ENCODE measurements at regions not wholly inside any gene's neighbourhood (a gene's known extent, or its start where the extent isn't known, plus 50 kb on each side); places are given as distances from the start of the nearest gene placed in this dataset.
"Not testable (repeated sequence)": the region's sequence is repeated elsewhere in the genome, so short reads cannot be mapped to it uniquely, and the experiment has no call there.

DNA sequence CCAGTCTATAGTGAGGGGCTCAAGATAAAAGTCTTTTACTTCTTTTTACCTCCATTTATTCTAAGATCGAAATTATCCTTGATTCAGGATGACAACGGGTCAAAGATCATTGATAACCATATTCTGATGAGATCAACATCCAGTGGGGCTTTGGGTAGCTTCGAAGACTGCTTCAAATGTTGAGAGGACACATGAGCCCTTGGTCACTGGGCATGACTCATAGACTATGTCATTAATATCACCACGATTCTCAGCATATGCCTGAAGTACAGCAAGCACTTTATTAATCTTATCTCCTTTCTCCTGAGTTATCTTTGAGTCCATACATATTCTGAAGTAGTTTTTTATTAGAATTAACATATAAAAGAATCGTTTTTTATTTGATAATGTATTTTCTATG is 117.1 kb upstream of the DAB2 start:
- no peaks in the 10 kb centered on the region for H3K36me3 Mint-ChIP-seq (ENCODE audit: insufficient read depth)
- no peak overlapping the region for H3K4me3 Mint-ChIP-seq
- no peaks in the 10 kb centered on the region for H3K9me3 Mint-ChIP-seq
- H3K27me3 Mint-ChIP-seq (ENCODE audit: low read depth), result peaks cover 14% of the 10 kb centered on the region
- no peak for ATAC-seq
- DNase-seq, result no peak
- H3K4me1 Mint-ChIP-seq (ENCODE audit: low read depth), result no peaks in the 10 kb centered on the region

DNA sequence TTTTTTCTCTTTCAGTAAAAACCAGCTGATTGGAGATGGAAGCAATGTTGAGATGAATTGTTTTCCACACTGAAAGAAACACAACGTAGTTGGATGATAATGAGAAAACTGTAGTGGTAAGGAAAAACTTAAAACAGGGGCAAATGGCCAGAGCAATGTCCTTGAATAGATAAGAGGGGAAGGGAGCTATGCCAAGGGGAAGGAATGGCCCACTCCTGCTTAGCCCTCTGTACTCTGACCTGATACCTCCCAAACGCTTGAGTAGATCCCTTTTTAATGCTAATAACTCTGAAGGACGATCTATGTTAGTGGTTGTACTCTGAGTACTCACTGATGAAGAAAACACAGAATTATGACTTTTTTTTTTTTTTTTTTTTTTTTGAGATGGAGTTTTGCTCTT is 114.7 kb upstream of the DAB2 start:
- no peaks in the 10 kb centered on the region for H3K4me1 Mint-ChIP-seq (ENCODE audit: low read depth)
- H3K36me3 Mint-ChIP-seq (ENCODE audit: insufficient read depth), result no peaks in the 10 kb centered on the region
- no peak for DNase-seq
- ATAC-seq, result no peak
- no peak overlapping the region for H3K4me3 Mint-ChIP-seq
- no peaks in the 10 kb centered on the region for H3K9me3 Mint-ChIP-seq
- H3K27me3 Mint-ChIP-seq (ENCODE audit: low read depth), result peaks cover 25% of the 10 kb centered on the region

DNA sequence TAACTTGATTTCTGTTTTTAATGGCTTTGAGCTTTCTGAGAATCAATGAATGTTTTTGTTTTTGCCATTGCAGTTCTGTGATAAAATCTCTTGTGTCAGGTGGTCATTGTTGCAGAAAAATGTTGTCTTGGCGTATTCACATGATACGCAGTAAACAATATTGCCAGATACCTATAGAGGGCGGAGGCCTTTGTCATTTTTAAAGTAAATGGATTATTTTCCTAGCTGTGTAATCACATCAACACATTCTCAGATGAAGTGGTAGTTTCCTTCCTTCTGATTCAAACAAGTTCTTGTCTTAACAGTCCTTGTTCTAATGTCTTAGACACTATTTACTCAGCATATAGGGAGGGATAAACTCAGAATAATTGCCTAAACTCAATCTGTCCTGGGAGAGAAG is 109.9 kb upstream of the DAB2 start:
- H3K4me3 Mint-ChIP-seq, result no peak overlapping the region
- no peak for ATAC-seq

DNA sequence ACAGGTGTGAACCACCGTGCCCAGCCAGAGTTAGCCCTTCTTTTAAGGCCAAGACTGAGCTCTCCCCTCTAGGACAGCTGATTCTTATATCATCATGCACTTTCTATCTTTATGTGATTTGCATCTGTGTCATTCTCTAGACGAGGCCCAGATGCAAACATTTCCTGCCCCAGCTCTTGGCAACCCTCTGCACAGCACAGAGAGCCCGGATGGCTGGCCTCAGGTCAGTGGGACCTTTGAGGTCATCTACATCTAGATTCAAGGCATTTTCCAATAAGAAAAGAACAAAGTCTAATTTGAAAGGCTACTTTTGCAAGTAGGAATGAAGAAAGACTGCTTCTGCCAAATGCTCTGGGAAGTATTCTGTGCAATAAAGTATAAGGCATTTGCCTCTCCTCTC is 109.0 kb upstream of the DAB2 start:
- H3K27me3 Mint-ChIP-seq (ENCODE audit: low read depth), result peaks cover 34% of the 10 kb centered on the region
- H3K4me1 Mint-ChIP-seq (ENCODE audit: low read depth), result no peaks in the 10 kb centered on the region

More for the DNA sequence above, 109.9 kb upstream of the DAB2 start:
- DNase-seq, result no peak
- no peaks in the 10 kb centered on the region for H3K36me3 Mint-ChIP-seq (ENCODE audit: insufficient read depth)
- no peaks in the 10 kb centered on the region for H3K9me3 Mint-ChIP-seq
- no peaks in the 10 kb centered on the region for H3K4me1 Mint-ChIP-seq (ENCODE audit: low read depth)
- peaks cover 34% of the 10 kb centered on the region for H3K27me3 Mint-ChIP-seq (ENCODE audit: low read depth)

GRCh38 chr5:39532511-39532910 is 107.7 kb upstream of the DAB2 start:
- no peaks in the 10 kb centered on the region for H3K4me1 Mint-ChIP-seq (ENCODE audit: low read depth)
- no peaks in the 10 kb centered on the region for H3K9me3 Mint-ChIP-seq
- ATAC-seq (no peak), DNase-seq (no peak)
- no peaks in the 10 kb centered on the region for H3K36me3 Mint-ChIP-seq (ENCODE audit: insufficient read depth)
- H3K27me3 Mint-ChIP-seq (ENCODE audit: low read depth), result peaks cover 29% of the 10 kb centered on the region
- no peak overlapping the region for H3K4me3 Mint-ChIP-seq

More for the DNA sequence above, 109.0 kb upstream of the DAB2 start:
- ATAC-seq, result no peak
- no peaks in the 10 kb centered on the region for H3K36me3 Mint-ChIP-seq (ENCODE audit: insufficient read depth)
- H3K9me3 Mint-ChIP-seq, result no peaks in the 10 kb centered on the region
- H3K4me3 Mint-ChIP-seq, result no peak overlapping the region
- DNase-seq, result no peak

DNA sequence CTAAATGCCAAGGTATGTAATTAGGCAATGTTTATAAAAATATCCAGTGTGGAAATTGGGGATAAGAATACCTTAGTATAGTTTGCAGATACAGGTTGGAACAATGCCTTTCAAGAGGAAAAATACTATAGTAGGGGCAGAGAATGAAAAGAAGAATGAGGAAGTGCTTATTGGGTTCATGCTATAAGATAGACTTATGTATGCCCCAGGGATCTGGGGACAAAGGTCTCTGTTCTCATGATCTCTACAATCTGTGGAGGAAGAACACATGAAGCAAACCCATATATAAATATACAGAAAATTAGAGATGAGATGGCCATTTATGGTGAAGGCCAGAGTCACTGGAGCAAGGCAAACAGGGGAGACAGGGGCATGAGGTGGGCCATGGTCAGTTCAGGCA is 106.5 kb upstream of the DAB2 start:
- DNase-seq, result no peak
- no peaks in the 10 kb centered on the region for H3K4me1 Mint-ChIP-seq (ENCODE audit: low read depth)
- H3K27me3 Mint-ChIP-seq (ENCODE audit: low read depth), result peaks cover 29% of the 10 kb centered on the region
- H3K4me3 Mint-ChIP-seq, result no peak overlapping the region
- H3K36me3 Mint-ChIP-seq (ENCODE audit: insufficient read depth), result no peaks in the 10 kb centered on the region
- no peaks in the 10 kb centered on the region for H3K9me3 Mint-ChIP-seq
- ATAC-seq, result no peak

DNA sequence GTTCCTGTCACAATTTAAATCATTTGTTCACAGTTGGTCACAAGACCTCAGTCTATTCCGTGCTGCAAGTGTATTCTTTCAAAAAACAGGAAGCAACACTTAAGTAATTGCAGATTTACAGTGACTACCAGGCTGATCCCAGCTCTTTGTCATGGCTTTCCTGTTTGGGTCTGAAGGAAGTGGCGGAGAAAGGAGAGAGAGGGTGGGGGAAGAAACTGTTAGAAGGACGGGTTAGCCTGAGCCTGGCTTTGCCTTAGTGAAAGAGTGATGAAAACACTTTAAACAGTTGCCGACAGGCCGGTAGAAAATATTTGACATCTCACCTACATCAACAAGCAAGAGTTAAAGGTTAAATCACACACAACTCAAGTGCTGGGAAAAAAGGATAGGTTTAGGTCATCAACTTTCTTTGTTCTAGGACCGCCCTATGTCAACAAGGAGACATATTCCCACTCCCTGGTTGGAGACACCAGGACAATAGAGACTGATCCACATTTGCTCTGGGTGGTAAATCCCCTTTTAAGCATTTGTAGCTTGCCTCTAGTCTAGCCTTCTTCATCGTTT is 102.2 kb upstream of the DAB2 start:
- Mint-ChIP-seq H3K4me1 (ENCODE audit: low read depth) (no peaks in the 10 kb centered on the region), H3K27me3 (ENCODE audit: low read depth) (peaks cover 21% of the 10 kb centered on the region), H3K36me3 (ENCODE audit: insufficient read depth) (no peaks in the 10 kb centered on the region), H3K4me3 (no peak overlapping the region), H3K9me3 (no peaks in the 10 kb centered on the region)
- DNase-seq, result no peak
- ATAC-seq, result no peak

- not testable (repeated sequence) for ATAC-seq; H3K4me3 Mint-ChIP-seq; H3K9me3 Mint-ChIP-seq; H3K4me1 Mint-ChIP-seq (ENCODE audit: low read depth); H3K36me3 Mint-ChIP-seq (ENCODE audit: insufficient read depth); DNase-seq
- peaks cover 13% of the 10 kb centered on the region for H3K27me3 Mint-ChIP-seq (ENCODE audit: low read depth)
These were observed 101.0 kb upstream of the DAB2 start for GRCh38 chr5:39525781-39526180.

- H3K36me3 Mint-ChIP-seq (ENCODE audit: insufficient read depth), result no peaks in the 10 kb centered on the region
- no peaks in the 10 kb centered on the region for H3K4me1 Mint-ChIP-seq (ENCODE audit: low read depth)
- DNase-seq, result no peak
- H3K27me3 Mint-ChIP-seq (ENCODE audit: low read depth), result peaks cover 12% of the 10 kb centered on the region
- peaks cover 4% of the 10 kb centered on the region for H3K9me3 Mint-ChIP-seq
- no peak overlapping the region for H3K4me3 Mint-ChIP-seq
- no peak for ATAC-seq
These were observed 100.5 kb upstream of the DAB2 start for GRCh38 chr5:39525271-39525670.

DNA sequence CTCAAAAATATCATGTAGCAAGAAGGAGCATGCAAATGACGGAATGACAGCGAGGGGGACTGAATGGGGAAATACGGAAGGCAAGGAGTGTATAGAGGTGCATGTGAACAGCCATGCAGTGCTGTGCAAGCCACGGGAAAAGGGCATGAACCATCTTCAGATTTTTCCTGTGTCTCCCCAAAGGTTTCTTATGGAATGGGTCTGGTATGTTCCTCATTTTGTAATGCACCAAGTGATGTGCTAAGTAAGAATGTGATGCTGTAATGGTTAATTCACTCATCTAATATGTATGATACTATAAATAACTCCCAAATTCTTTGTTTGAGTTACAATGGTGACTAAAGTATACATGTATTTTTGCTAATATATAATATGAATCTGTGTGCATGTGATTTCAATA is 99.0 kb upstream of the DAB2 start:
- no peak for ATAC-seq
- Mint-ChIP-seq H3K36me3 (ENCODE audit: insufficient read depth) (no peaks in the 10 kb centered on the region), H3K27me3 (ENCODE audit: low read depth) (peaks cover 12% of the 10 kb centered on the region)

GRCh38 chr5:39521940-39522590 is 97.3 kb upstream of the DAB2 start:
- DNase-seq, result no peak
- Mint-ChIP-seq H3K9me3 (peaks cover 4% of the 10 kb centered on the region), H3K4me3 (no peak overlapping the region), H3K27me3 (ENCODE audit: low read depth) (peaks cover 7% of the 10 kb centered on the region), H3K36me3 (ENCODE audit: insufficient read depth) (no peaks in the 10 kb centered on the region), H3K4me1 (ENCODE audit: low read depth) (no peaks in the 10 kb centered on the region)
- no peak for ATAC-seq

More for the DNA sequence above, 99.0 kb upstream of the DAB2 start:
- DNase-seq, result no peak
- H3K4me3 Mint-ChIP-seq, result no peak overlapping the region
- H3K4me1 Mint-ChIP-seq (ENCODE audit: low read depth), result no peaks in the 10 kb centered on the region
- peaks cover 4% of the 10 kb centered on the region for H3K9me3 Mint-ChIP-seq

- Mint-ChIP-seq H3K9me3 (peaks cover 4% of the 10 kb centered on the region), H3K27me3 (ENCODE audit: low read depth) (peaks cover 3% of the 10 kb centered on the region), H3K36me3 (ENCODE audit: insufficient read depth) (no peaks in the 10 kb centered on the region), H3K4me1 (ENCODE audit: low read depth) (no peaks in the 10 kb centered on the region), H3K4me3 (no peak overlapping the region)
- DNase-seq (no peak), ATAC-seq (no peak)
These were observed 96.5 kb upstream of the DAB2 start for GRCh38 chr5:39521098-39521860.

- Mint-ChIP-seq H3K9me3 (peaks cover 4% of the 10 kb centered on the region), H3K36me3 (ENCODE audit: insufficient read depth) (no peaks in the 10 kb centered on the region), H3K4me3 (no peak overlapping the region), H3K4me1 (ENCODE audit: low read depth) (no peaks in the 10 kb centered on the region), H3K27me3 (ENCODE audit: low read depth) (no peaks in the 10 kb centered on the region)
- DNase-seq (no peak), ATAC-seq (no peak)
These were observed 95.4 kb upstream of the DAB2 start for GRCh38 chr5:39520232-39520572.

DNA sequence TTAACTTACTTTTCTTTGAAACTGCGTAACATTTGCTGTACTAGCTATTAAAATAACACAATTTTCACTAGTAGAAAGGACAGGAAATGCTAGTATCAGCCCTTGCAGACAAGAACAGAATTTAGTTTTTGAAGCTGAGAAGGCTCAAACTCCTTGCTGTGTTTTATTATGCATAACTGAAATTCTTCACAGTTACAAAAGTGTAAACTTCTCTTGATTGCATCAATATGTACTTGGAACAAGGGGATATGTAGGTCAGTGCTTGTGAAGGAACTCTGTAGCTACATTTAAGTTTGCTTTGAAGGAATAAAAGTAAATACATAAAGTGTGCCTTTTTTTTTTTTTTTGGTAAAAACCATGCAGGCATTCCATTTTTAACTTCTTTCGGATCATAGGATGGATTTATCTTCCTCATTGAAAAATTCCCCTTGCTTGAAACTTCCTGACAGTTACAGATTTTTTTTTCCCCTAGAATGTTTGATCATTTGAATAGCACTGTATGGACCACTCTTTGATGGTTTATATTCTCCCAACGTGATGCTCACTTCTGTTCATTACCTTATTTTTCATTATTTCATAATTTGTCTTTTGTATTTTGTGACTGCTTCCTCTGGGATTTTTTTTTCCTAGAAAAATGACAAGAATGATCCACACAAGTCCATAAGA is 94.9 kb upstream of the DAB2 start:
- no peaks in the 10 kb centered on the region for H3K4me1 Mint-ChIP-seq (ENCODE audit: low read depth)
- peaks cover 4% of the 10 kb centered on the region for H3K9me3 Mint-ChIP-seq
- ATAC-seq (no peak), DNase-seq (no peak)
- no peaks in the 10 kb centered on the region for H3K36me3 Mint-ChIP-seq (ENCODE audit: insufficient read depth)
- no peaks in the 10 kb centered on the region for H3K27me3 Mint-ChIP-seq (ENCODE audit: low read depth)
- H3K4me3 Mint-ChIP-seq, result no peak overlapping the region

- Mint-ChIP-seq H3K27me3 (ENCODE audit: low read depth) (peaks cover 2% of the 10 kb centered on the region), H3K4me3 (no peak overlapping the region), H3K4me1 (ENCODE audit: low read depth) (no peaks in the 10 kb centered on the region), H3K9me3 (peaks cover 4% of the 10 kb centered on the region), H3K36me3 (ENCODE audit: insufficient read depth) (no peaks in the 10 kb centered on the region)
- DNase-seq, result no peak
- no peak for ATAC-seq
These were observed 94.3 kb upstream of the DAB2 start for GRCh38 chr5:39519079-39519478.
